Chondrocyte (in vitro differentiated cells): ENCODE measurements at regions not wholly inside any gene's neighbourhood (a gene's known extent, or its start where the extent isn't known, plus 50 kb on each side); places are given as distances from the start of the nearest gene placed in this dataset.

Experiments used
- DNase-seq: peaks from one replicate; pipeline ENCODE4 v3.0.0; 2021; ENCODE audit warnings: mixed read lengths, low spot score
- H3K27ac Mint-ChIP-seq: one replicate; pipeline ENCODE4 v1.8.0; 2021; ENCODE audit warnings: mild to moderate bottlenecking, moderate library complexity, mixed read lengths; ENCODE audit not compliant: unreplicated experiment
- H3K27me3 Mint-ChIP-seq: 2 replicates; pipeline ENCODE4 v1.8.0; 2021; ENCODE audit warnings: low read depth, mixed read lengths
- H3K36me3 Mint-ChIP-seq: 2 replicates; pipeline ENCODE4 v1.8.0; 2021; ENCODE audit warnings: low read depth, mixed read lengths
- H3K4me1 Mint-ChIP-seq: 2 replicates; pipeline ENCODE4 v1.8.0; 2021; ENCODE audit warnings: low read depth, mild to moderate bottlenecking, mixed read lengths
- H3K4me3 Mint-ChIP-seq: one replicate; pipeline ENCODE4 v1.8.0; 2021; ENCODE audit warnings: mild to moderate bottlenecking, moderate library complexity, mixed read lengths; ENCODE audit not compliant: unreplicated experiment
- H3K9me3 Mint-ChIP-seq: 2 replicates; pipeline ENCODE4 v1.8.0; 2021; ENCODE audit warnings: low read depth, mixed read lengths
- TF ChIP-seq, protein P1 (sequence below): fragments of 200-600 bp; sonication (generic); IDR thresholded peaks from 2 replicates; pipeline ENCODE4 v1.5.0; 2021; ENCODE audit warnings: antibody characterized with exemption, mild to moderate bottlenecking, moderate library complexity

DNA sequence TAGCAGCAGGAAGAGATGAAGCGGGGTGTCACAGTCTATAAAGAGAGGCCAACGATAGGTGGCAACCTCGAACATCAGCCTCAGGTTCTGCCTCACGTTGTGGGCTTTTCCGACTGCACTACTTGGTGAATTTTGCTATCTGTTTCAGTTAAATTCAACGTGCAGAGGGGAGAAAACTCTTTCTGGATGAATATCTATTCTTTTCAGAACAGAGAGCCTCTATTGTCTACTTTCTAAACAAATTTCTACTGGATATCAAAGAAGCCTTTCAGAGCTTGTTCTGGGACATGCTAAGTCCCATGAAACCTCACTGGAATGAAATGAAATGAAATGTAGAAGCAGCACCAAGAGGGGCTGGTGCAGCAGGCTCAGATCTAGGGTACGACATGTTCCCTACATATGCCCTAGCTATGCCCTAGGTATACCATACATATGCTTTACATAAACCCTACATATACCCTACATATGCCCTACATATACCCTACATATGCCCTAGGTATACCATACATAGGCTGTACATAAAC is 116.5 kb upstream of the TRIM2 start:
- H3K27me3 Mint-ChIP-seq: no peaks in the 10 kb centered on the region
- H3K4me1 Mint-ChIP-seq: peaks cover 24% of the 10 kb centered on the region
- TF ChIP-seq, protein P1, sequence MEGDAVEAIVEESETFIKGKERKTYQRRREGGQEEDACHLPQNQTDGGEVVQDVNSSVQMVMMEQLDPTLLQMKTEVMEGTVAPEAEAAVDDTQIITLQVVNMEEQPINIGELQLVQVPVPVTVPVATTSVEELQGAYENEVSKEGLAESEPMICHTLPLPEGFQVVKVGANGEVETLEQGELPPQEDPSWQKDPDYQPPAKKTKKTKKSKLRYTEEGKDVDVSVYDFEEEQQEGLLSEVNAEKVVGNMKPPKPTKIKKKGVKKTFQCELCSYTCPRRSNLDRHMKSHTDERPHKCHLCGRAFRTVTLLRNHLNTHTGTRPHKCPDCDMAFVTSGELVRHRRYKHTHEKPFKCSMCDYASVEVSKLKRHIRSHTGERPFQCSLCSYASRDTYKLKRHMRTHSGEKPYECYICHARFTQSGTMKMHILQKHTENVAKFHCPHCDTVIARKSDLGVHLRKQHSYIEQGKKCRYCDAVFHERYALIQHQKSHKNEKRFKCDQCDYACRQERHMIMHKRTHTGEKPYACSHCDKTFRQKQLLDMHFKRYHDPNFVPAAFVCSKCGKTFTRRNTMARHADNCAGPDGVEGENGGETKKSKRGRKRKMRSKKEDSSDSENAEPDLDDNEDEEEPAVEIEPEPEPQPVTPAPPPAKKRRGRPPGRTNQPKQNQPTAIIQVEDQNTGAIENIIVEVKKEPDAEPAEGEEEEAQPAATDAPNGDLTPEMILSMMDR: no peak
- H3K9me3 Mint-ChIP-seq: no peaks in the 10 kb centered on the region
- H3K4me3 Mint-ChIP-seq: no peak overlapping the region
- H3K36me3 Mint-ChIP-seq: peaks cover 2% of the 10 kb centered on the region
- H3K27ac Mint-ChIP-seq: no peak overlapping the region
- DNase-seq: no peak

GRCh38 chr4:153089742-153090141 is 114.5 kb upstream of the TRIM2 start:
- Mint-ChIP-seq H3K36me3 (peaks cover 2% of the 10 kb centered on the region), H3K27me3 (no peaks in the 10 kb centered on the region), H3K27ac (no peak overlapping the region), H3K4me1 (peaks cover 13% of the 10 kb centered on the region), H3K9me3 (peaks cover 2% of the 10 kb centered on the region), H3K4me3 (no peak overlapping the region)
- TF ChIP-seq, protein P1: no peak
- no peak for DNase-seq

DNA sequence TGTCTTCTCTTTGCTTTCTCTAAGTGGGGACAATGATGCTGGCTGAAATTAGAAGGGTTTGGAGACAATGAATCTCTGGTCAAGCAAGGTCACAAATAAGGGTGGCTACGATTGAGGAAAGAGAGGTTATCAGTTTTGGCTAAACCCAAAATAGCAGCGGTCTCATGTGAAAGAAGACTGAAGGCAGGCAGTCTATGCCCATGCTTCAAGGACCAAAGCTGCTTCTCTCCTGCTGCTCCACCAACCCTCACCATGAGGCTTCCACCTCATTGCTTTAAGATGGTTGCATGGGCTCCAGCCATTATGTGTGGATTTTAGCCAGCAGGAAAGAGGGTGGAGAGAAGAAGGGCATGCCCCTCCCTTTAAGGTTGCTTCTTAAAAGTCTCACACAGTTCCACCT is 114.1 kb upstream of the TRIM2 start:
- peaks cover 2% of the 10 kb centered on the region for H3K36me3 Mint-ChIP-seq
- H3K27ac Mint-ChIP-seq: no peak overlapping the region
- peaks cover 11% of the 10 kb centered on the region for H3K4me1 Mint-ChIP-seq
- H3K4me3 Mint-ChIP-seq: no peak overlapping the region
- no peak for DNase-seq
- H3K27me3 Mint-ChIP-seq: no peaks in the 10 kb centered on the region
- peaks cover 2% of the 10 kb centered on the region for H3K9me3 Mint-ChIP-seq
- TF ChIP-seq, protein P1: no peak

- H3K27ac Mint-ChIP-seq: no peak overlapping the region
- H3K27me3 Mint-ChIP-seq: no peaks in the 10 kb centered on the region
- H3K4me1 Mint-ChIP-seq: peaks cover 8% of the 10 kb centered on the region
- no peak overlapping the region for H3K4me3 Mint-ChIP-seq
- H3K9me3 Mint-ChIP-seq: peaks cover 2% of the 10 kb centered on the region
- H3K36me3 Mint-ChIP-seq: peaks cover under 1% of the 10 kb centered on the region
- DNase-seq: no peak
- TF ChIP-seq, protein P1: no peak
Observed at GRCh38 chr4:153090670-153091385, 113.4 kb upstream of the TRIM2 start.

DNA sequence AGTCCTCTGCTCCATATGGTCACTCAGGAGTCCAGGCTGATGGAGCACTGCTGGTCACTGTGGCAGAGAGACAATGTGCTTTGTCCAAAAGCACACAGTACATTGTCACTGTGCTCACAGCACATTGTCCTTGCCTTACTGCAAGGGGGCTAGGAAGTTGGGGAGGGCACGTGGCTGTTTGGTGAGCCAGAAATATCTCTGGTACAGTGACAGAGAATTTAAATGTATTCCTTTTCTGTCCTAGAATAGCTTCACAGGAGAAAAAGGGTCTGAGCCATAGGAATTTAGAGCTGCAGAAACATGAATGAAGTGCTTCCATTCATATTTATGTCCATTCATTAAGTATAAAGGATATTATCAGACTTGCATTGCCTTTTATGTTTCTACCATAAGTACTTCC is 110.8 kb upstream of the TRIM2 start:
- Mint-ChIP-seq H3K4me3 (no peak overlapping the region), H3K4me1 (peaks cover 8% of the 10 kb centered on the region), H3K27ac (no peak overlapping the region), H3K9me3 (peaks cover 2% of the 10 kb centered on the region), H3K27me3 (no peaks in the 10 kb centered on the region), H3K36me3 (no peaks in the 10 kb centered on the region)
- TF ChIP-seq, protein P1: no peak
- DNase-seq: no peak
